GM19395 (cell line): ENCODE measurements at regions not wholly inside any gene's neighbourhood (a gene's known extent, or its start where the extent isn't known, plus 50 kb on each side); places are given as distances from the start of the nearest gene placed in this dataset.
"Not testable (repeated sequence)": the region's sequence is repeated elsewhere in the genome, so short reads cannot be mapped to it uniquely, and the experiment has no call there.

ENCODE experiments used
- ATAC-seq: cut with Tn5 transposase; IDR thresholded peaks from one replicate; pipeline ENCODE4 v1.9.1; 2021; ENCODE audit warnings: mild to moderate bottlenecking, moderate library complexity; ENCODE audit not compliant: unreplicated experiment

DNA sequence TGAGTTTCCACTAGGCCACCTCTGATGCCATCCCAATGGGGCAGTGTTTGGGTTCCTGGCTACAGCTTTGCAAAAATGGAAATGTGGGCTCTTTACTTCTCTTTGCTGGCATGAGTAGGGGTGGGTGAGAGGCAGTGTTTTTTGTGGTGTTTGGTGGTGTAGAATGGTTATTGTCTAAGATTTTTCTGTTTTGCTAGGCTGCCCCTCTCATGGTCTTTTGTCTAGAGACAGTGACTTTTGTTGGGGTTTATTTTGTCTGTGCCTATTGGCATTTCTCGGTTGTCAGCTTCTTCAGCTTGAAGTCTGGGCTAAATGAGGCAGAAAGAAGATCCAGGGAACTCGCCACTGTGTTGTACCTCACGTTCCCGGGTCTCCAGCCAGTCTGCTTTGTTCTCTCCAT lies 112.1 kb downstream of the CENPF start:
- no peak for ATAC-seq

DNA sequence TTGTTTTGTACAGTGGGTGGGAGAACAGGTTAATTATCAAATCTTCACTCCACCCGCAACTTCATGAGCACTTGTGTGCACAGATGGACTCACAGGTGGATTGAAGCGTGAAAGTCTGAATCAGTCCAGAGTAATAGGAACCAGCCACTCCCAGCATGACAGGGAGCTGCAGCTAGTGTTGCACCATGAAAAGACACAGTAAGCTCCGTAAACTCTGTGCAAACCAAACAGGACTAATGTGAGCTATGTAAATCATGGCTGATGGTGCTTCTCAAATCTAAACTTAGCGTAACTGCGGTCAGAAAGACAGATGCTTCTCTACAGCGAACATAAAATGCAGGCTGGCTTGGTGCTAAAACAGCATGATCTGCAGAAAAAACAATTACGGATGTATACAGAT lies 114.4 kb downstream of the CENPF start:
- no peak for ATAC-seq

DNA sequence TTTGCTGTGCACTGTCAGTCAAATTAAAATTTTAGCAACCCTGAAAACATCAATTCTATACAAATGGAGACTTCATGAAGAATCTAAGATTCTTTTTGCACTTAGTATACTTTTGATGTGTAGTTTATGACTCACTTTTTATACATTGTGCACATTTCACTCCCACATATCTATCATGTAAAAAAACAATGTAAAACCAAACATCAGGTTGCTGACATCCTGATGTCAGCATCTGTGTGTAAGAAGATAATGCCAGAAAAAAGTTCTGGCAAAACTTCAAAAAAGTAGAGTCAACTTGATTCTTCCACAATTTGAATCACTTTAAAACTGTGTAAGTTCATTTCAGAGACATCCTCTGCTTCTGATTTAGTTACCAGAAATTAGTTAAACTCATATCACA lies 115.7 kb downstream of the CENPF start:
- ATAC-seq: no peak

DNA sequence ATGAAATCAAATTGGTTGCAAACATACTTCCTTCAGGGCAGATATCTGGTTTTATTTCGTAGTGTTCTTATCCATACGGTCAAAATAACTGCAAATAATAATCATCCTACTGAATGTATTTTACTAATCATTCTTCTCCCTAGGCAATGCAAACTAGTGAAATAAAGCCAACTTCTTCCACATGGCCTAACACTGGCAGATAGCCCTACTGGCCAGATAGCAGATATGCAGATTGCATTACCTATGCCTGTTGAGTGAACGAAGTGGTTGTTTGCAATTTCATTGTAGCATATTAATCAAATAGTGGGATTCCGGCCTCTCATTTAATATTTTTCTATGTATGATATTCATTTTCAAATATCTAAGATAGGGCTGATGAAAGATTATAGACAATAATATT lies 116.2 kb downstream of the CENPF start:
- ATAC-seq: no peak

DNA sequence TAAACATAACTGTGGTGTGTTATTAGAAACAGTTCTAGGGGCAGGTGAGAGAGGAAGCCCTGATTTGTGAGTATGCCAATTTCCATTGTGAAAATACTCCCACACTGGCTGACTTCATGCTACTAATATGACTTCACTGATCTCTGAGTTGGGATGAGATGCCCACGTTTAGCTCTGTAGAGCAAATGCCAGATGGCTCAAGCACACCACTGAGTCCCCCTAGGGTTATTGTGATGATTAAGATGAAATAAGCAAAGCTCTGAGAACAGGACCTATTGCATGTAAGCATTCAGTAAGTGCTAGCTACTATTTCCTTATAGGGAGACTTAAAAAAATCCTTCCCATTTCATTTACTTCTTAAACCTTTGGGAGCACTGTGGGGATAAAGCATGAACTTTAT lies 117.6 kb downstream of the CENPF start:
- no peak for ATAC-seq

DNA sequence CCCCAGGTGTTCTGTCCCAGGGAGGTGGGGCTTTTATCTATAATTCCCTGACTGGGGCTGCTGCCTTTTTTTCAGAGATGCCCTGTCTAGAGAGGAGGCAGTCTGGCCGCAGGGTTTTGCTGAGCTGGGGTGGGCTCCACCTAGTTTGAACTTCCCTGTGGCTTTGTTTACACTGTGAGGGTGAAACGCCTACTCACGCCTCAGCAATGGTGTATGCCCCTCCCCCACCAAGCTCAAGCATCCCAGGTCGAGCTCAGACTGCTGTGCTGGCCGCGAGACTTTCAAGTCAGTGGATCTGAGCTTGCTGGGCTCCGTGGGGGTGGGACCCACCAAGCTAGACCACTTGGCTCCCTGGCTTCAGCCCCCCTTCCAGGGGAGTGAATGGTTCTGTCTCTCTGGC lies 124.3 kb downstream of the CENPF start:
- ATAC-seq: no peak

DNA sequence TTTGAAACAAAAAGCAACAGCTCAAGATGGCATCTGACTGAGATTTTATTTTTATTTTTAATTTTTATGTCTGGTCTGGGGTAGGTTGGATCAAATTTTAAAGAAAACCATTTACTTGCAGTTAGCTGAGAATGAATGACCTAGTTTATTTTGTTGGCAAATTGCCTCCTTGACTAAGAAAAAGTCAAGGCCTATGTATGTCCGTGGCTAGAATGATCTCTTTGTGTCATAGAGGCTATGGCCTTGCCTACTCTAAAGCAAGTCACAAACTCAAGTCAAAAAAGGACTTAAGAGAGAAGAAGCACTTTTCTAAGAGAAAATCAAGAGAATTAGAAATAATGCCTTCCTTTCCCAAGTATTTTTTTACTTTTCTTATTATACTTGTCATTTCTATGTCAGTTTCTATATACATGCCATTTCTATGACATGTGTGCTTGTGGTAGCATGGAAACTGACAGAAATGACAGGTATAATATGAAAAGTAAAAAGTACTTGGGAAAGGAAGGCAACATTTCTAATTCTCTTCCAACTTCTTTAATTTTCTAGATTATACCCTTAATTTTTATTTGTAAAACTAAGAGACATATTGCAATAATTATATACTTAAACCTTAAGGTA lies 136.7 kb downstream of the CENPF start:
- ATAC-seq: no peak

DNA sequence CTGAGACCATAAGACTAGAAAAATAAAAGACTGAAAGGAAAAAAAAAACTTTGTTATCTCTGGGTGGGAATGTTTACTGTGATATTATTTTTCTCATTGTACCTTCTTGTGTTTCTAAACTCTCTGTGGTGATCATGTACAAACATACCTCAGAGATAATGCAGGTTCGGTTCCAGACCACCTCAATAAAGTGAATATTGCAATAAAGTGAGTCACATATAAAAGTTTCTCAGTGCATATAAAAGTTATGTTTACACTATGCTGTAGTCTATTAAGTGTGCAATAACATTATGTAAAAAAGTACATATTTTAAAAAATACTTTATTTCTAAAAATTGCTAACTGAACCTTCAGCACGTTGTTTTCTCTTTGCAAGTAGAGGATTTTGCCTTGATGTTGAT lies 137.5 kb downstream of the CENPF start:
- ATAC-seq: no peak

DNA sequence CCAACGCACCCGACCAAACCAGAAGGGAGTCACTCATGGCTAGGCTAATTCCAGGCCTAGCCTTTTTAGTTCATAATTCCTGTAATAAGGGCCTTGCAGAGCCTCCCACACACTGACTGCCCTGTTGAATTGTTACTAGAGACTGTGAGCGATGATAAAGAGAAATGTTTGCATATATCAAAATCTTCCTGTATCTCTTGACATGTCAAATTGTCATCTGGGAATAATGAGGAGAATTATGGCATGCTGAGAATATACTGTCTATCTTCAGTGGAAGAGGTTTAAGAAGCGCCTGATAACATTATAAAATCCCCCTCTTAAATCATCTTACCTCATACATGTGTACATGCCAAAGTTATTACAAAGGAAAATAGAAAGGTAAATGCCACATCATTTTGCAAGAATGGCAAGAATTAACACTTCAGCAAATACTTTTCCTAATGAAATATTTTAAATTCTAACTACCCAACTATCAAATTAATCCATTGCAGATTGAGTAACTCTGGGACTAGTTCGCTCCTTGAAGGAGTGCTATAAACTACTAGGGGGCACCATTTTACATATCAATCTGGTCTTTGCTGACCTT lies 144.1 kb downstream of the CENPF start:
- no peak for ATAC-seq

DNA sequence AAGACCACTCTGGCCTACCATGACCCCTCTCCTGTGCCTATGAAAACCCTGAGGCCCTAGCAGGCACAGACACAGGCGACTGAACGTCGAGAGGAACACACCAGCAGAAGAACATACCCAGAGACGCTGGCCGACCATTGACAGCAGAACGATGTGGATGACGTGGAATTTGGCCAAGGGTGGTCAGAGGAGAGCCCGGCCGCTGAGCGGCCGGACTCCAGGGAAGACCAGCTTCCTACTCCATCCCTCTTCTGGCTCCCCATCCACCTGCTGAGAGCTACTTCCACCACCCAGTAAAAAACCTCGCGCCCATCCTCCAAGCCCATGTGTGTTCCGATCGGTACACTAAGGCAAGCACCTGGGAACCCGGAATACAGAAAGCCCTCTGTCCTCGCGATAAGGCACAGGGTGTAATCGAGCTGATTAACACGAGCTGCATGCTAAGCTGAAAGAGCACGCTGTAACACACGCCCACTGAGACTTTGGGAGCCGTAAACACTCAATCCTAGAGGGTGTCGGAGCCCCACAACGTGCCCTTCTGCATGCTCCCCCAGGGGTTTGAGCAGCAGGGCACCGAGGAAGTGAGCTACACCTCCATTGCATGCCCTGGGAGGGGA lies 150.3 kb downstream of the CENPF start:
- no peak for ATAC-seq

DNA sequence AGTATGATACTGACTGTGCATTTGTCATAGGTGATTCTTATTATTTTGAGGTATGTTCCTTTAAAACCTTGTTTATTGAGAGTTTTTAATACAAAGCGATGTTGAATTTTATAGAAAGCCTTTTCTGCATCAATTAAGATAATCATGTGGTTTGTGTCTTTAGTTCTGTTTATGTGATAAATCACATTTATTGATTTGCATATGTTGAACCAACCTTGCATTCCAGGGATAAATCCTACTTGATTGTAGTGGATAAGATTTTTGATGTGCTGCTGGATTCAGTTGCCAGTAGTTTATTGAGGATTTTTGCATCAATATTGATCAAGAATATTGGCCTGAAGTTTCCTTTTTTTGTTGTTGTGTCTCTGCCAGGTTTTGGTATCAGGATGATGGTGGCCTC lies 158.0 kb downstream of the CENPF start:
- ATAC-seq: no peak

DNA sequence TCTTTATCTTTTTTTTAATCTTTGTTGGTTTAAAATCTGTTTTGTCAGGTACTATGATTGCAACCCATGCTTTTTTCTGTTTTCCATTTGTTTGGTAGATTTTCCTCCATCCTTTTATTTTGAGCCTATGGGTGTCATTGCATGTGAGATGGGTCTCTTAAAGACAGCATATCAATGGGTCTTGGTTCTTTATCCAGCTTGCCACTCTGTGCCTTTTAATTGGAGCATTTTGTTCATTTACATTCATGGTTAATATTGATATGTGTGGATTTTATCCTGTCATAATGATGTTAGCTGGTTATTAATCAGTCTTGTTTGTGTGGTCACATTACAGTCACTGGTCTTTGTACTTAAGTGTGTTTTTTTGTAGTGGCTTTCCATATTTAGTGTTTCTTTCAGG lies 159.9 kb downstream of the CENPF start:
- ATAC-seq: no peak

DNA sequence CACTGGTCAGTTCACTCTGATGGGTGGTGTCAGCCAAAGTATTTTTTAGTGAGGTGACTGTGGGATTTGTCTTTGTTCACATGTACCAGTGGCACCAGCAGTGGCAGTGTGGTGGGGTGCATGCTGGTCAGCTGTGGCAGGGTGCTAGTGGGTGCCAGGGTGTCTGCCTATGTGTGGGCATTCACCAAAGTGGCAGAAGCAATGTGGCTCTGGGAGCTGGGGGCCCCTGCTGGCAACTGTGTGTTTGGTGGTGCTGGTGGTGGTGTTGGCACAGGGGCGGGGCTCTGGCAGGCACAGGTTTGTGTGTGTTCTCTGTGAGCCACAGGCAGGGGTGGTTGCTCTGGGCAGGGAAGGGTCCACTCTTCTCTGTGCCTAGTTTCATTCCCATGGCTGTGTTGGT lies 161.5 kb downstream of the CENPF start:
- ATAC-seq: no peak

DNA sequence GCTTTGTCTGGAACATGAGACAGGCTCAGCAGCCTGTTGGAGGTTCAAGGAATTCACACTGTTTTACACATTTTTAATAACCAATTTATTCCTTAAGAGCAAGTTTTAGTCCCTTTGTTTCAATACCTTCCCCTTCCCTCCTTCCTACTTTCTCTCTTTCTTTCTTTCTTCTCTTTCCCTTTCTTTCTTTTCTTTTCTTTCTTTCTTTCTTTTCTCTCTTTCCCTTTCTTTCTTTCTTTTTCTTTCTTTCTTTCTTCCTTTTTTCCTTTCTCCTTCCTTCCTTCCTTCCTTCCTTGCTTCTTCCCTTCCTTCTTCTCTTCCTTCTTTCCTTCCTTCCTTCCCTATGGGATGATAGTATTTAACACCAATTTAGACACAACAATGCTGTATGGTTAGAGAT lies 164.2 kb downstream of the CENPF start:
- no peak for ATAC-seq

DNA sequence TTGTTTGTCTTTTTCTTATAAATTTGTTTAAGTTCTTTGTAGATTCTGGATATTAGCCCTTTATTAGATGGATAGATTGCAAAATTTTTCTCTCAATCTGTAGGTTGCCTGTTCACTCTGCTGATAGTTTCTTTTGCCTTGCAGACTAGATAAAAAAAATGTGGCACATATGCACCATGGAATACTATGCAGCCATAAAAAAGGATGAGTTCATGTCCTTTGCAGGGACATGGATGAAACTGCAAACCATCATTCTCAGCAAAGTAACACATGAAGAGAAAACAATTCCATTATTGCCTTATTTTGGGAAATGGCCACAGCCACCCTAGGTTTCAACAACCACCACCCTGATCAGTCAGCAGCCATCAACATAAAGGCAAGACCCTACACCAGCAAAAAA lies 166.7 kb downstream of the CENPF start:
- ATAC-seq: not testable (repeated sequence)

DNA sequence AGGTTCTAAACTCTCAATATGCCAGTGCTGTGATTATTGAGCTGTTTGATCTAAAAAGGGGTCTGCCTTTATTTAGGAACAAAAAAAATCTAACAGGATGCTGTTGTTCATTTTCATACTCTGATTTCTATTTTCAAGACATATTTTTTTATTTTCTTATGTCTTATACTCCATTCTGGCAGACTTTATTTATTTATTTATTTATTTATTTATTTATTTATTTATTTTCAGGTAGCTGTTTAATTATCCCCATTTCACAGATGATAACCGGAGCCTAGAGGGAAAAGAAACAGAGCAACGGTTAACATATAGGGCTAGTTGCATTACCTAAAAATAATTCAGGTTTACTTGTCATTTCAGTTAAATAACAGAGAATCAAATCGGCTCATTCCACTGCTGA lies 174.4 kb downstream of the CENPF start:
- no peak for ATAC-seq

DNA sequence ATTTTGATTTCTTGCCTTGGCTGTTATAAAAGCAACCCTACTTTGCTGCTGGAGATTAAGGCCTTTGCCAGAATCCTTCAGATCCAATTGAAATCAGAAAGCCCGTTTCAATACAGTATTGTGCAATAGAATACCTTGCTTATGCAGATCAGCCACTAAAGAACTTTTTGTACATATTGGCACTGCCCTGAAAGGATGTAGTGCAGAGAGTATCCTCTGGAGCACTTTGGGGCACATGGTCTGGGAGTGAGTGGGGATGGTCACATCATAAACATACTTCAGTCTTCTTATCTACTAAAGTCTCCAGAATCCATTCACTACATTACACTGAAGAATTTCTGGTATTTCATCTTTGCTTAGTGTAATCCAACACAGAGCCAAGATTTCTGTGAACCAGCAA lies 189.0 kb downstream of the CENPF start:
- no peak for ATAC-seq

DNA sequence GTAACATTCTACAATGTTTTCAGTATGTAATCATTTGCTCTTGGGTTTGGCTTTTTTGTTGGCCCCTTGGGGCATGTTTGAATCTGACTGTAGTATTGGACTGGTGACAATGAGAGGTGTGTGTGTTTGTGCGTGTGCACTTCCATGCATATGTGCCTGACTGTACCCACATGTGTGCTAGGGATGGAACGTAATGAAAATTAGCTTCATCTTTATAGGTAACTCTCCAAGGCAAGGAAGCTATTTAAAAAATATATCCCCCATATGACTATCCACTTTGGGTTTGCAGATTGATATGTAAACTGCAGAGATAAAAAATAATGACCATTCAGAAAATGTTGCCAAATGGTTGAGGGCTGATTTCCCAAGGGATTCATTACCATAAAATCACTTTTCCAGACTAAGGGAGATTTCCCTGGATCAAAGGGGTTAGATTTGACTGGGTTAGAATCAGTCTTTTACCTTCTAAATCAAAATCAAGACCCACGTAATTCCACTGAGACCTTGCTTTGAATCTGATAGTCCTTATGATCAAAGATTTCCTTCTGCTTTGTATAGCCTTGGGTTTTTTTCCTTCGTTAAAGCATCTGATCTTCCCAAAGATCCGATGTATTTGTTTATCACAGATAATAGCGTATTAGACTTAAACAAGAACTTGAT lies 189.7 kb downstream of the CENPF start:
- ATAC-seq: no peak

DNA sequence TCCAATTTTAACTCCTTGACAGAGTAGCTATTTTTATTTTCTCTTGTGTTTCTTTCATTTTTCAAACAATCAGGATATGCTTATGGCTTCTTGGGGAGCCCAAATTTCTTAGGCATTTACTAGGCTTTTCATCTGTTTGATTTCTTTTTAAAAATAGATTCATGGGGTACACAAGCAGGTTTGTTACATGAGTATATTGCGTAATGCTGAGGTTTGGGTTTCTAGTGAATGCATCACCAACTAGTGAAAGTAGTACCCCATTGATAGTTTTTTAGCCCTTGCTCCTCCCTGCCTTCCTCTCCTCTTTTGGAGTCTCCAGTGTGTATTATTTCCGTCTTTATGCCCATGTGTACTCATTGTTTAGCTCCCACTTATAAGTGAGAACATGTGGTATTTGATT lies 190.7 kb downstream of the CENPF start:
- ATAC-seq: no peak

DNA sequence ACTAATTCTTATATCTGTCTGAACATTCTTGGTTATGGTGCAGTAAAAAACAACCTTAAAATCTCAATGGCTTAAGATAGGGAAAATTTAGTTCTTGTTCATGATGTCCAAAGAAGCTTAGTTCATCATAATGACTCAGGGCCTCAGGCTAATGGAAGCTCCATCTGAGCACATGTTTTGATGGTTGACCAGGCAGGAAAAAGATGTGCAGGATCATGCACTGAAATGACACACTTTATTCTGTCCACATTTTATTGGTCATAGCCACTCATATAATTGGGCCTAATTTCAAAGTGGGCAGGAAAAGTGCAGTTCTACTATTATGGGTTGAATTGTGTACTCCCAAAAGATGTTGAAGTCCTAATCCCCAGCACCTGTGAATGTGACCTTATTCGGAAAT lies 198.2 kb downstream of the CENPF start:
- no peak for ATAC-seq

DNA sequence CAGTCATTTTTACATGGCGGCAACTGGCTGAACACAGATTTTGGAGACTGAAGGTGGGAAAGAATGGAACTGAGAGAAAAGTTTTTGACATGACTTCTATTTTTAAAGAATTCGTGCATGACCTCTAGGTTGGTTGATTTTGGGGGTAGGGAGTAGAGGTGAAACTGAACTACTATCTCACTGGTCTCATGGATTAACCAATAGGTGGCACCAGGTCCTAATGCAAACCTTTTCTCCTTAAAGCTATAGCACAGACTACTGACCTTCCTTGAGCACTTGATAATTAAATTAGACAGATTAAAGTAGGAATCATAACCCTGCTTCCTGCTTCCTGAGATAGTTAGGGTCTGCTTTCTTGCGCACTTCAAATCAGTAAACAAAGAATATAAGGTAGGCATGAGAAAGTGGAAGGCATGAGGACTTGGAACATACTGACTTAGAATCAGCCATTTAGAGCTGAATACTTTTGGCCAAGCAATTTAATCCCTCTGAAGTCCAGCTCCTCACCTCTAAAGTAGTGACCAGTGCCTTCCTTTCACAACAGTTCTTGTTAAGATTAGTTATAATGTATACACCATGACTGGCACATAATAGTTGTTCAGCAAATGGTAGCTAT lies 206.0 kb downstream of the CENPF start:
- no peak for ATAC-seq

DNA sequence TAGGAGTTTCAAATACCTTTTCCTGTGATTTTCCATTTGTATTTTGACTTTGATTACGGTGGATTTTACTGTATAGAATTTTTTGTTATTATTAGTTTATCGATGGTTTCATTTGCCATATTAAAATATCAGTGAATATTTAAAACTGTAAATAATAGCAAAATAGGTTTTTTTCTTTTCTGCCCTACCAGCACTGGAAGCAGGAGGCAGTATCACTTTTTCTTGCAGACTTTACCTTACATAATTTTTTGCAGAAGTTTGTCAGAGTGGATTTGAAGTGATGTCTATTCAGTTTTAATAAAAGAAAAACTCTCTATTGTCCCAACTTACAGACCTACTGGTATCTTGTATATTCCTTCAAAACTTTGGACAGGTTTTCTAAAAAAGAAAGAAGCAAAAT lies 213.6 kb downstream of the CENPF start:
- no peak for ATAC-seq
